Islet precursor cell (in vitro differentiated cells): ENCODE measurements at regions not wholly inside any gene's neighbourhood (a gene's known extent, or its start where the extent isn't known, plus 50 kb on each side); places are given as distances from the start of the nearest gene placed in this dataset.
"Not testable (repeated sequence)": the region's sequence is repeated elsewhere in the genome, so short reads cannot be mapped to it uniquely, and the experiment has no call there.

Experiments
- DNase-seq: peaks from one replicate; pipeline ENCODE4 v3.0.0-alpha.2; 2018

- no peak for DNase-seq
Observed at GRCh38 chr7:118843456-118843855, 619.0 kb downstream of the ANKRD7 start.

- peak; percentile 56 for DNase-seq
Observed at GRCh38 chr7:118844748-118845147, 620.2 kb downstream of the ANKRD7 start.

- no peak for DNase-seq
Observed at GRCh38 chr7:118845791-118846190, 621.3 kb downstream of the ANKRD7 start.

- DNase-seq, result no peak
Observed at GRCh38 chr7:118846977-118847376, 622.5 kb downstream of the ANKRD7 start.

GRCh38 chr7:118855290-118855689 lies 630.8 kb downstream of the ANKRD7 start:
- DNase-seq, result no peak

- DNase-seq, result no peak
Observed at GRCh38 chr7:118858651-118859149, 634.2 kb downstream of the ANKRD7 start.

- DNase-seq, result no peak
Observed at GRCh38 chr7:118861581-118861980, 637.1 kb downstream of the ANKRD7 start.

GRCh38 chr7:118862740-118863139 lies 638.2 kb downstream of the ANKRD7 start:
- no peak for DNase-seq

GRCh38 chr7:118863966-118864365 lies 639.5 kb downstream of the ANKRD7 start:
- no peak for DNase-seq

- no peak for DNase-seq
Observed at GRCh38 chr7:118867860-118868259, 643.4 kb downstream of the ANKRD7 start.

GRCh38 chr7:118869141-118869540 lies 644.6 kb downstream of the ANKRD7 start:
- not testable (repeated sequence) for DNase-seq

- DNase-seq, result peak; percentile 68
Observed at GRCh38 chr7:118870187-118870586, 645.7 kb downstream of the ANKRD7 start.

- DNase-seq, result peak; percentile 62
Observed at GRCh38 chr7:118872568-118872967, 648.1 kb downstream of the ANKRD7 start.

GRCh38 chr7:118877187-118877586 lies 652.7 kb downstream of the ANKRD7 start:
- no peak for DNase-seq

GRCh38 chr7:118878336-118878735 lies 653.8 kb downstream of the ANKRD7 start:
- no peak for DNase-seq

- no peak for DNase-seq
Observed at GRCh38 chr7:118898284-118898683, 673.8 kb downstream of the ANKRD7 start.

GRCh38 chr7:118902600-118902999 lies 678.1 kb downstream of the ANKRD7 start:
- DNase-seq, result no peak

GRCh38 chr7:118907911-118908527 lies 683.5 kb downstream of the ANKRD7 start:
- no peak for DNase-seq

- DNase-seq, result not testable (repeated sequence)
Observed at GRCh38 chr7:118916120-118916519, 691.6 kb downstream of the ANKRD7 start.

- no peak for DNase-seq
Observed at GRCh38 chr7:118918556-118918955, 694.1 kb downstream of the ANKRD7 start.

GRCh38 chr7:118938845-118939244 lies 714.3 kb downstream of the ANKRD7 start:
- DNase-seq, result no peak

GRCh38 chr7:118944271-118944670 lies 719.8 kb downstream of the ANKRD7 start:
- no peak for DNase-seq

GRCh38 chr7:118945911-118946682 lies 721.6 kb downstream of the ANKRD7 start:
- DNase-seq, result no peak

- DNase-seq, result no peak
Observed at GRCh38 chr7:118948508-118948907, 724.0 kb downstream of the ANKRD7 start.
